ENCODE measurements at regions not wholly inside any gene's neighbourhood (a gene's known extent, or its start where the extent isn't known, plus 50 kb on each side); places are given as distances from the start of the nearest gene placed in this dataset.

- TF ChIP-seq CTCF (conservative IDR thresholded peaks at IDR 0.05): no peak
- TF ChIP-seq ZFX (IDR thresholded peaks at IDR 0.05): no peak
Observed at GRCh38 chr6:169955731-169956437, 204.5 kb downstream of the ERMARD start.

Data from C4-2B (cell line).